Neural progenitor cell (in vitro differentiated cells): ENCODE measurements at regions not wholly inside any gene's neighbourhood (a gene's known extent, or its start where the extent isn't known, plus 50 kb on each side); places are given as distances from the start of the nearest gene placed in this dataset.

Experiments
- EZH2 ChIP-seq: fragments of 200-600 bp; sonication (generic); IDR thresholded peaks from 2 replicates; pipeline ENCODE4 v1.6.1; 2017; ENCODE audit warnings: antibody characterized with exemption, mild to moderate bottlenecking, moderate library complexity
- EZH2phosphoT487 ChIP-seq: fragments of 200-600 bp; sonication (generic); IDR thresholded peaks from 2 replicates; pipeline ENCODE4 v1.6.1; 2017; ENCODE audit warnings: antibody characterized with exemption
- TF ChIP-seq, protein P1 (sequence below): fragments of 200-600 bp; sonication (generic); IDR thresholded peaks from 2 replicates; pipeline ENCODE4 v1.5.1; 2017; ENCODE audit warnings: antibody characterized with exemption, mild to moderate bottlenecking

DNA sequence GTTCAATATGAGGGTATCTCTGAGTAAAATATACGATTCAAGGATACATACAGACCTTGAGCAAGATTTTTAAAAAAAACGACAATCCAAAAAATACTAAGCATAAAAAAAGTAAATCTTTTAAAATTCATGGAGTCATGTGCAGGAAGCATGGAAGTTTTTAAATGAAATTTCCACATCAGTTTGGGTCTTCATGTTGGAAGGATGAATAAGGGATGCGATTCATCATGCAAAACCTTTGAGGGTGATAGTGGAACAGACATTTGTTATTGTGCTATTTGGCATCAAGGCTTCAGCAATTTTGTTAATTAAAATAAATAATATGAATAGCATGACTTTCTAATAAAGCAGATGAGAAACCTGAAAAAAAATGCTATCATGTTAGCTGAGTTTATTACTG lies 815.0 kb upstream of the PCDH10 start:
- TF ChIP-seq, protein P1, sequence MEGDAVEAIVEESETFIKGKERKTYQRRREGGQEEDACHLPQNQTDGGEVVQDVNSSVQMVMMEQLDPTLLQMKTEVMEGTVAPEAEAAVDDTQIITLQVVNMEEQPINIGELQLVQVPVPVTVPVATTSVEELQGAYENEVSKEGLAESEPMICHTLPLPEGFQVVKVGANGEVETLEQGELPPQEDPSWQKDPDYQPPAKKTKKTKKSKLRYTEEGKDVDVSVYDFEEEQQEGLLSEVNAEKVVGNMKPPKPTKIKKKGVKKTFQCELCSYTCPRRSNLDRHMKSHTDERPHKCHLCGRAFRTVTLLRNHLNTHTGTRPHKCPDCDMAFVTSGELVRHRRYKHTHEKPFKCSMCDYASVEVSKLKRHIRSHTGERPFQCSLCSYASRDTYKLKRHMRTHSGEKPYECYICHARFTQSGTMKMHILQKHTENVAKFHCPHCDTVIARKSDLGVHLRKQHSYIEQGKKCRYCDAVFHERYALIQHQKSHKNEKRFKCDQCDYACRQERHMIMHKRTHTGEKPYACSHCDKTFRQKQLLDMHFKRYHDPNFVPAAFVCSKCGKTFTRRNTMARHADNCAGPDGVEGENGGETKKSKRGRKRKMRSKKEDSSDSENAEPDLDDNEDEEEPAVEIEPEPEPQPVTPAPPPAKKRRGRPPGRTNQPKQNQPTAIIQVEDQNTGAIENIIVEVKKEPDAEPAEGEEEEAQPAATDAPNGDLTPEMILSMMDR, result no peak
- no peak for TF ChIP-seq EZH2phosphoT487
- TF ChIP-seq EZH2, result no peak
